GM12878 (cell line): ENCODE measurements at regions not wholly inside any gene's neighbourhood (a gene's known extent, or its start where the extent isn't known, plus 50 kb on each side); places are given as distances from the start of the nearest gene placed in this dataset.

Source experiments
- ATAC-seq: fragments of 200-7000 bp; cut with Tn5 transposase; 3 replicates; pipeline ENCODE4 v1.9.1; 2020; ENCODE audit warnings: mild to moderate bottlenecking, moderate library complexity
- BruUV-seq: library from RNA; stranded (reverse); fragments of 400-500 nt; replicated peaks from 2 replicates; lab custom pipeline; 2021; lab: Mats Ljungman, UMichigan
- CTCF ChIA-PET: fragments of 300-600 bp; sonication (Branson Sonifier 250); formaldehyde crosslinking; extraction: SDS; loops from one replicate; lab custom pipeline; 2021; ENCODE audit warnings: inconsistent platforms; lab: Yijun Ruan, JAX
- POLR2A ChIA-PET: fragments of 350-600 bp; formaldehyde crosslinking; extraction: SDS; loops from one replicate; lab custom pipeline; 2021; ENCODE audit warnings: inconsistent platforms; lab: Charles Lee
- RAD21 ChIA-PET: fragments of 300-600 bp; sonication (Branson Sonifier 250); formaldehyde crosslinking; loops from one replicate; lab custom pipeline; 2023; ENCODE audit warnings: antibody characterized with exemption; ENCODE audit not compliant: unreplicated experiment; lab: Charles Lee
- SMC1A ChIA-PET: fragments of 300-600 bp; sonication (Branson Sonifier 250); formaldehyde crosslinking; loops from one replicate; lab custom pipeline; 2023; ENCODE audit not compliant: unreplicated experiment, uncharacterized antibody; lab: Charles Lee
- DNase-seq: peaks from one replicate; pipeline ENCODE4 v3.0.0-alpha.2; 2011; ENCODE audit warnings: low read depth, low spot score
- FAIRE-seq: peaks from 3 replicates; lab custom pipeline; 2011; peaks lifted over from hg19 to GRCh38; lab: Jason Lieb, UNC
- H2AFZ ChIP-seq: 2 replicates; pipeline ENCODE4 v1.6.0; 2011; ENCODE audit warnings: low read depth, low read length, control low read depth; ENCODE audit not compliant: control insufficient read depth
- H3K27ac ChIP-seq: 2 replicates; pipeline ENCODE4 v1.5.1; 2011; ENCODE audit warnings: control low read depth; ENCODE audit not compliant: control insufficient read depth, insufficient read depth
- H3K27me3 ChIP-seq, 2 experiments: replicated peaks in 1 of 2; 2 replicates each; pipeline versions ENCODE4 v1.6.0 to v1.6.1; 2011; ENCODE audit warnings: low read length in 1 of 2; ENCODE audit not compliant: control insufficient read depth in 2 of 2, insufficient read depth in 2 of 2
- H3K36me3 ChIP-seq, 2 experiments: 2 replicates each; pipeline ENCODE4 v1.5.1; 2011; ENCODE audit warnings: low read length in 1 of 2; ENCODE audit not compliant: control insufficient read depth in 2 of 2, insufficient read depth in 2 of 2
- H3K4me1 ChIP-seq: 2 replicates; pipeline ENCODE4 v1.6.1; 2011; ENCODE audit warnings: mild to moderate bottlenecking, low read length, moderate library complexity, mixed read lengths; ENCODE audit not compliant: control insufficient read depth, insufficient read depth
- H3K4me2 ChIP-seq: 2 replicates; pipeline ENCODE4 v1.6.0; 2011; ENCODE audit warnings: control low read depth; ENCODE audit not compliant: control insufficient read depth, insufficient read depth
- H3K4me3 ChIP-seq: fragments of 200-600 bp; sonication (generic); 2 replicates; pipeline ENCODE4 v1.5.1; 2016
- H3K79me2 ChIP-seq: 2 replicates; pipeline ENCODE4 v1.6.0; 2011; ENCODE audit warnings: low read length; ENCODE audit not compliant: control insufficient read depth, insufficient read depth
- H3K9ac ChIP-seq: 2 replicates; pipeline ENCODE4 v1.8.0; 2011; ENCODE audit warnings: low read length, control low read depth, mixed read lengths; ENCODE audit not compliant: control insufficient read depth, insufficient read depth
- H3K9me3 ChIP-seq: replicated peaks from 3 replicates; pipeline ENCODE4 v1.5.1; 2011; ENCODE audit warnings: mild to moderate bottlenecking, low read length; ENCODE audit not compliant: control insufficient read depth, insufficient read depth
- H4K20me1 ChIP-seq: 2 replicates; pipeline ENCODE4 v1.6.0; 2011; ENCODE audit not compliant: control insufficient read depth, insufficient read depth
- BHLHE40 ChIP-seq, 2 experiments: fragments of 450-650 bp in 1 of 2; IDR thresholded peaks; 2 replicates each; pipeline ENCODE4 v1.6.1; 2011 to 2017; ENCODE audit warnings: low read depth in 2 of 2, borderline replicate concordance in 1 of 2, improper control_type of control experiment in 1 of 2, low read length in 1 of 2, mild to moderate bottlenecking in 1 of 2
- CBFB ChIP-seq: IDR thresholded peaks from 2 replicates; pipeline ENCODE4 v1.6.1; 2016; ENCODE audit warnings: antibody characterized with exemption, low read depth
- HDGF ChIP-seq: fragments of 450-650 bp; IDR thresholded peaks from 2 replicates; pipeline ENCODE4 v1.6.1; 2016; ENCODE audit warnings: antibody characterized with exemption
- JUNB ChIP-seq: IDR thresholded peaks from 2 replicates; pipeline ENCODE4 v1.6.1; 2016; ENCODE audit warnings: antibody characterized with exemption, mild to moderate bottlenecking
- KDM1A ChIP-seq: fragments of 200-600 bp; sonication (generic); IDR thresholded peaks from 2 replicates; pipeline ENCODE4 v1.6.1; 2016; ENCODE audit warnings: borderline replicate concordance
- MTA2 ChIP-seq: fragments of 450-650 bp; IDR thresholded peaks from 2 replicates; pipeline ENCODE4 v1.6.1; 2016; ENCODE audit warnings: low read depth, mild to moderate bottlenecking, moderate library complexity
- NR2C1 ChIP-seq: fragments of 450-650 bp; IDR thresholded peaks from 2 replicates; pipeline ENCODE4 v1.6.1; 2017; ENCODE audit warnings: antibody characterized with exemption, mild to moderate bottlenecking, moderate library complexity
- NR2C2 ChIP-seq: IDR thresholded peaks from 2 replicates; pipeline ENCODE4 v1.6.1; 2011; ENCODE audit warnings: borderline replicate concordance, low read depth; ENCODE audit not compliant: control insufficient read depth, insufficient read length
- RELA ChIP-seq: fragments of 450-650 bp; IDR thresholded peaks from 2 replicates; pipeline ENCODE4 v1.8.0; 2014; ENCODE audit warnings: borderline replicate concordance; ENCODE audit not compliant: partially characterized antibody
- TCF7 ChIP-seq: IDR thresholded peaks from 2 replicates; pipeline ENCODE4 v1.6.1; 2014; ENCODE audit warnings: antibody characterized with exemption, borderline replicate concordance
- ZNF384 ChIP-seq: IDR thresholded peaks from 2 replicates; pipeline ENCODE4 v1.6.1; 2012; ENCODE audit warnings: low read depth, mild to moderate bottlenecking, low read length, improper control_type of control experiment, borderline replicate concordance
- WGBS: methylation state at CpG from one replicate; pipeline ENCODE4 v1.1.6; 2016; ENCODE audit warnings: low lambda C conversion rate; ENCODE audit not compliant: insufficient replicate concordance, insufficient coverage; ENCODE audit errors: missing lambda C conversion rate; 5-methylcytosine and 5-hydroxymethylcytosine counted together
- in situ Hi-C: fragments of 300-500 bp; cut with MboI; formaldehyde crosslinking; loops from 9 replicates; pipeline ENCODE4 v1.14.3; 2018; ENCODE audit warnings: mixed read lengths
- intact Hi-C: fragments of 100-400 bp; cut with micrococcal nuclease; formaldehyde crosslinking; loops from one replicate; pipeline ENCODE4 v1.14.2; 2022; ENCODE audit not compliant: unreplicated experiment
- TF ChIP-seq, protein P1 (sequence below): fragments of 150-350 bp; IDR thresholded peaks from 2 replicates; pipeline ENCODE4 v1.6.1; 2016; ENCODE audit warnings: low read depth, low read length
- TF ChIP-seq, protein P2 (sequence below): IDR thresholded peaks from 2 replicates; pipeline ENCODE4 v1.6.1; 2011; ENCODE audit warnings: borderline replicate concordance, low read depth, mild to moderate bottlenecking, moderate library complexity, low read length; ENCODE audit not compliant: insufficient read depth, poor library complexity, severe bottlenecking
- TF ChIP-seq, protein P3 (sequence below): fragments of 150-350 bp; IDR thresholded peaks from 2 replicates; pipeline ENCODE4 v1.6.1; 2014; ENCODE audit warnings: mild to moderate bottlenecking, low read depth, low read length
- TF ChIP-seq, protein P4 (sequence below): fragments of 450-650 bp; formaldehyde crosslinking; IDR thresholded peaks from 2 replicates; pipeline ENCODE4 v1.4.0; 2022; ENCODE audit warnings: mild to moderate bottlenecking, moderate library complexity

DNA sequence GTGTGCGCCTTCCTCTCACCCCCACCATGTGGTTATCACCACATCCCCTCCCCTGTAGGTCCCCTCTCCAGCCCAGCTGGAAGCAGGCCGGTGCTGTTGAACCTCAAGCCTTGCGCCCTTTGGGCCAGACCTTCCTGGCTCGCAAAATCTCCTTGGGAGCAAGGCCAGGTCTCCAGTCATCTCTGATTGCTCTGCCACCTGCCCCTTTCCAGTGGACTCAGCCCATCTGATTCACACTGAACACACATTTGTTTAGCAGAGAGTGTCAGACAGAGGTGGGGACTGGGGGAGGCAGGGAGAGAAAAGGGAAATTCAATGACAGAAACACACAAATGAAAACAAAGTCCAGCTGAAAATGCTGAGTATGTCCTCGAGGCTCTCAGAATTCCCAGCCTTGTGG is 119.4 kb downstream of the TPRA1 start:
- Histone ChIP-seq H3K4me1 (no peaks in the 10 kb centered on the region), H3K9ac (no peak overlapping the region), H3K27ac (no peak overlapping the region), H3K36me3 (no peaks in the 10 kb centered on the region), H4K20me1 (no peaks in the 10 kb centered on the region), H3K4me3 (no peak overlapping the region), H3K9me3 (no peaks in the 10 kb centered on the region), H3K79me2 (no peaks in the 10 kb centered on the region), H3K4me2 (no peak overlapping the region), H3K27me3 (no peaks in the 10 kb centered on the region), H2AFZ (no peak overlapping the region)
- intact Hi-C loops (no loop called here), in situ Hi-C loops (no loop called here)
- SMC1A ChIA-PET: interaction anchor here (2.8 kb wide), 1 partner anchor 719 kb away, joined by 10 read pairs; no protein-coding TSS in a partner anchor
- no peak for ATAC-seq
- CTCF ChIA-PET: interaction anchor here (0.6 to 1.2 kb wide), 2 partner anchors 717 to 795 kb away, joined by 3 to 5 read pairs; no protein-coding TSS in a partner anchor
- no TSS peak for BruUV-seq
- TF ChIP-seq, protein P1, sequence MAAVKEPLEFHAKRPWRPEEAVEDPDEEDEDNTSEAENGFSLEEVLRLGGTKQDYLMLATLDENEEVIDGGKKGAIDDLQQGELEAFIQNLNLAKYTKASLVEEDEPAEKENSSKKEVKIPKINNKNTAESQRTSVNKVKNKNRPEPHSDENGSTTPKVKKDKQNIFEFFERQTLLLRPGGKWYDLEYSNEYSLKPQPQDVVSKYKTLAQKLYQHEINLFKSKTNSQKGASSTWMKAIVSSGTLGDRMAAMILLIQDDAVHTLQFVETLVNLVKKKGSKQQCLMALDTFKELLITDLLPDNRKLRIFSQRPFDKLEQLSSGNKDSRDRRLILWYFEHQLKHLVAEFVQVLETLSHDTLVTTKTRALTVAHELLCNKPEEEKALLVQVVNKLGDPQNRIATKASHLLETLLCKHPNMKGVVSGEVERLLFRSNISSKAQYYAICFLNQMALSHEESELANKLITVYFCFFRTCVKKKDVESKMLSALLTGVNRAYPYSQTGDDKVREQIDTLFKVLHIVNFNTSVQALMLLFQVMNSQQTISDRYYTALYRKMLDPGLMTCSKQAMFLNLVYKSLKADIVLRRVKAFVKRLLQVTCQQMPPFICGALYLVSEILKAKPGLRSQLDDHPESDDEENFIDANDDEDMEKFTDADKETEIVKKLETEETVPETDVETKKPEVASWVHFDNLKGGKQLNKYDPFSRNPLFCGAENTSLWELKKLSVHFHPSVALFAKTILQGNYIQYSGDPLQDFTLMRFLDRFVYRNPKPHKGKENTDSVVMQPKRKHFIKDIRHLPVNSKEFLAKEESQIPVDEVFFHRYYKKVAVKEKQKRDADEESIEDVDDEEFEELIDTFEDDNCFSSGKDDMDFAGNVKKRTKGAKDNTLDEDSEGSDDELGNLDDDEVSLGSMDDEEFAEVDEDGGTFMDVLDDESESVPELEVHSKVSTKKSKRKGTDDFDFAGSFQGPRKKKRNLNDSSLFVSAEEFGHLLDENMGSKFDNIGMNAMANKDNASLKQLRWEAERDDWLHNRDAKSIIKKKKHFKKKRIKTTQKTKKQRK: no peak
- TF ChIP-seq, protein P2, sequence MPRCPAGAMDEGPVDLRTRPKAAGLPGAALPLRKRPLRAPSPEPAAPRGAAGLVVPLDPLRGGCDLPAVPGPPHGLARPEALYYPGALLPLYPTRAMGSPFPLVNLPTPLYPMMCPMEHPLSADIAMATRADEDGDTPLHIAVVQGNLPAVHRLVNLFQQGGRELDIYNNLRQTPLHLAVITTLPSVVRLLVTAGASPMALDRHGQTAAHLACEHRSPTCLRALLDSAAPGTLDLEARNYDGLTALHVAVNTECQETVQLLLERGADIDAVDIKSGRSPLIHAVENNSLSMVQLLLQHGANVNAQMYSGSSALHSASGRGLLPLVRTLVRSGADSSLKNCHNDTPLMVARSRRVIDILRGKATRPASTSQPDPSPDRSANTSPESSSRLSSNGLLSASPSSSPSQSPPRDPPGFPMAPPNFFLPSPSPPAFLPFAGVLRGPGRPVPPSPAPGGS: no peak
- TF ChIP-seq TCF7: no peak
- TF ChIP-seq, protein P3, sequence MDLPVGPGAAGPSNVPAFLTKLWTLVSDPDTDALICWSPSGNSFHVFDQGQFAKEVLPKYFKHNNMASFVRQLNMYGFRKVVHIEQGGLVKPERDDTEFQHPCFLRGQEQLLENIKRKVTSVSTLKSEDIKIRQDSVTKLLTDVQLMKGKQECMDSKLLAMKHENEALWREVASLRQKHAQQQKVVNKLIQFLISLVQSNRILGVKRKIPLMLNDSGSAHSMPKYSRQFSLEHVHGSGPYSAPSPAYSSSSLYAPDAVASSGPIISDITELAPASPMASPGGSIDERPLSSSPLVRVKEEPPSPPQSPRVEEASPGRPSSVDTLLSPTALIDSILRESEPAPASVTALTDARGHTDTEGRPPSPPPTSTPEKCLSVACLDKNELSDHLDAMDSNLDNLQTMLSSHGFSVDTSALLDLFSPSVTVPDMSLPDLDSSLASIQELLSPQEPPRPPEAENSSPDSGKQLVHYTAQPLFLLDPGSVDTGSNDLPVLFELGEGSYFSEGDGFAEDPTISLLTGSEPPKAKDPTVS: no peak
- no peak for TF ChIP-seq KDM1A
- TF ChIP-seq, protein P4, sequence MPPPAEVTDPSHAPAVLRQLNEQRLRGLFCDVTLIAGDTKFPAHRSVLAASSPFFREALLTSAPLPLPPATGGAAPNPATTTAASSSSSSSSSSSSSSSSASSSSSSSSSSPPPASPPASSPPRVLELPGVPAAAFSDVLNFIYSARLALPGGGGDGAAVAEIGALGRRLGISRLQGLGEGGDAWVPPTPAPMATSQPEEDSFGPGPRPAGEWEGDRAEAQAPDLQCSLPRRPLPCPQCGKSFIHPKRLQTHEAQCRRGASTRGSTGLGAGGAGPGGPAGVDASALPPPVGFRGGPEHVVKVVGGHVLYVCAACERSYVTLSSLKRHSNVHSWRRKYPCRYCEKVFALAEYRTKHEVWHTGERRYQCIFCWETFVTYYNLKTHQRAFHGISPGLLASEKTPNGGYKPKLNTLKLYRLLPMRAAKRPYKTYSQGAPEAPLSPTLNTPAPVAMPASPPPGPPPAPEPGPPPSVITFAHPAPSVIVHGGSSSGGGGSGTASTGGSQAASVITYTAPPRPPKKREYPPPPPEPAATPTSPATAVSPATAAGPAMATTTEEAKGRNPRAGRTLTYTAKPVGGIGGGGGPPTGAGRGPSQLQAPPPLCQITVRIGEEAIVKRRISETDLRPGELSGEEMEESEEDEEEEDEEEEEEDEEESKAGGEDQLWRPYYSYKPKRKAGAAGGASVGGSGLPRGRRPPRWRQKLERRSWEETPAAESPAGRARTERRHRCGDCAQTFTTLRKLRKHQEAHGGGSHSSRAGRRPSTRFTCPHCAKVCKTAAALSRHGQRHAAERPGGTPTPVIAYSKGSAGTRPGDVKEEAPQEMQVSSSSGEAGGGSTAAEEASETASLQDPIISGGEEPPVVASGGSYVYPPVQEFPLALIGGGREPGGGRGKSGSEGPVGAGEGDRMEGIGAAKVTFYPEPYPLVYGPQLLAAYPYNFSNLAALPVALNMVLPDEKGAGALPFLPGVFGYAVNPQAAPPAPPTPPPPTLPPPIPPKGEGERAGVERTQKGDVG (CRISPR knock-in tag): no peak
- TF ChIP-seq JUNB: no peak
- TF ChIP-seq NR2C2: no peak
- TF ChIP-seq NR2C1: no peak
- no peak for TF ChIP-seq MTA2
- TF ChIP-seq RELA: no peak
- TF ChIP-seq CBFB: no peak
- TF ChIP-seq HDGF: no peak
- no peak for TF ChIP-seq ZNF384
- no peak for TF ChIP-seq BHLHE40 (IDR thresholded peaks at IDR 0.05; ENCODE audit: borderline replicate concordance in 1 of 2, low read depth in 2 of 2, low read length in 1 of 2)
- RAD21 ChIA-PET: no interaction called here
- no peak for FAIRE-seq
- POLR2A ChIA-PET: no interaction called here
- DNase-seq: no peak
- 27% methylated on average over 5 of the region's 5 CpGs for WGBS
